GM12892 (cell line): ENCODE measurements at regions not wholly inside any gene's neighbourhood (a gene's known extent, or its start where the extent isn't known, plus 50 kb on each side); places are given as distances from the start of the nearest gene placed in this dataset.

Experiments
- DNase-seq: peaks from one replicate; pipeline ENCODE4 v3.0.0; 2011; ENCODE audit not compliant: insufficient read length
- FAIRE-seq: peaks from 2 replicates; lab custom pipeline; 2011; peaks lifted over from hg19 to GRCh38; lab: Jason Lieb, UNC
- POLR2A ChIP-seq: IDR thresholded peaks from 2 replicates; pipeline ENCODE4 v1.6.1; 2011; ENCODE audit warnings: low read depth, low read length, control low read depth
- POLR2AphosphoS5 ChIP-seq: IDR thresholded peaks from 2 replicates; pipeline ENCODE4 v1.6.1; 2011; ENCODE audit warnings: low read depth, low read length, control low read depth
- TAF1 ChIP-seq: IDR thresholded peaks from 2 replicates; pipeline ENCODE4 v1.6.1; 2011; ENCODE audit warnings: low read depth, mild to moderate bottlenecking, control low read depth, low read length, borderline replicate concordance

DNA sequence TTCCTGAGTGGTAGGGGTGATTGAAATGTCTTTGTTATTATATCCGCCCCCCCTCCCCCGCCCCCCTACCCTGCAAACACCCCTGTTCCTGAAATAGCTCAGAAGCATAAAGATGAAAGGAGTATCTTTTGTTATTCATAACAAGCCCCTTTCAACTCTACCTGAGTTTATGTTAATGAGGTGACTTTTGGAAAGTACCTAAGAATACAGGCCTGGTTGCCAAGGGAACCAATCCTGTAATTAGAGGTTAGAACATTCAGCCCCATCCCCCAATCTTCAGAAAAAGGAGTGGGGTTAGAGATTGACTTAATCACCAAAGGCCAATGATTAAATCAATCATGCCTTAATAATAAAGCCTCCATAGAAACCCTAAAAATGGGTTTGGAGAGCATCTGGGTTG lies 979.2 kb upstream of the GJE1 start:
- FAIRE-seq (no peak), DNase-seq (no peak)
- TF ChIP-seq POLR2AphosphoS5, result no peak
- no peak for TF ChIP-seq POLR2A
- TF ChIP-seq TAF1, result no peak

DNA sequence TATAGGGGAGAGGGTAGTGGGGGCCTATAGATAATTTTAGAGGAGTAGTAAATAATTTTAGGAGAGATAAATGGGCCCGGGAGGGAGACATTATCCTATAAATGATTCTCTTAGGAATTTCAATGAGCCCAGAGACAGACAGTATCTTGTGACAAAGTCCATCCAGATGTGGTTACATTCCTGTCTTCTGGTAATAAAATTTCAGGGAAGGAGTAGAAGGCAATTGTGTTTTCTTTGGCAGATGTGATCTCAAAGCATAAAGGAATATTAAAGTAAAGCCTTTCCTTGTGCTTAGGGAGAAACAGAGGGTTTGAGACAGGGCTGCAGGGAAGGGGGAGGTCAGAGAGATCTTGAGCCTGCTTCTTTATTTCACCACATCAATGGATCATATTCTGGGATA lies 979.8 kb upstream of the GJE1 start:
- DNase-seq, result no peak
- TF ChIP-seq TAF1, result no peak
- TF ChIP-seq POLR2AphosphoS5, result no peak
- no peak for TF ChIP-seq POLR2A
- no peak for FAIRE-seq

DNA sequence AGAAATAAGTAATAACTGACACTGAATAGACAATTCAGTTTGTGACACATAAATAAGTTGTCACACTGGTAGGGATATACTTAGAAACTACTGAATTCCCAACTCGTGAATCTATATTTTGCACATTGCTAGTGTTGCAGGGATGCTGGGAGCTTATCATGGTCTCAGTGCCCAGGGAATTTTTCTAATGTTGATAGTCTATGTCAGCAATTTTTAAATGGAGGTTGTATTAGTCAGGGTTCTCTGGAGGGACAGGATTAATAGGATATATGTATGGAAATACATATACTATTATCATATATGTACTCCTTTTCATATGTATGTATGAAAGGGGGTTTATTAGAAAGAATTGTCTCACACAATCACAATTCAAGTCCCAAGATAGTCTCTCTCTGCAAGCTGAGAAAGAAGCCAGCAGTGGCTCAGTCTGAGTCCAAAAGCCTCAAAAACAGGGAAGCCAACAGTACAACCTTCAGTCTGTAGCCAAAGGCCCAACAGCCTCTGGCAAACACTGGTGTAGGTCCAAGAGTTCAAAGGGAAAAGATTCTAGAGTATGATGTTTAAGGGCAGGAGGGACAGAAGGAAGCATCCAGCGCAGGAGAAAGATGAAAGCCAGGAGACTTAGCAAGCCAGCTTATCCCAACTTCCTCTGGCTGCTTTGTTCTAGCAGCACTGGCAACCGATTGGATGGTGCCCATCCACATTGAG lies 980.9 kb upstream of the GJE1 start:
- DNase-seq (no peak), FAIRE-seq (no peak)
- TF ChIP-seq POLR2A (no peak), POLR2AphosphoS5 (no peak), TAF1 (no peak)

DNA sequence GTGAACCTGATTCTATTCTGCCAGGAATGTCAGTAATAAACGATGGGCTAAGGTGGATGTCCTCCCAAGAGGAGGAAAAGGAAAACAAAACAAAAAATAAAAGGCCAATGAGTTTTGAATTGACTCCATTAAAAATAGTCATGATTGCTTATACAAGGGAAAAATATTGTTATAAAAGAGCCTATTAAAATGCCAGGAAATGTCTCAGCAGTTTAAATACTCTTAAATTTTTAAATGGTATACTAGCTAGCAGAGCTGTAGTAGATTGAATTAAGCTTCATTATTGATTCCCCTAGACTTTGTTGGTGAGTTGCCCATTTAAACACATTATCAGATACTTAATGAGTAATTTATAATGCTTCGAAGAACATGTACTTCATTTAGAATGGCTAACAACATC lies 990.9 kb upstream of the GJE1 start:
- no peak for DNase-seq
- TF ChIP-seq POLR2A, result no peak
- TF ChIP-seq POLR2AphosphoS5, result no peak
- no peak for TF ChIP-seq TAF1
- FAIRE-seq, result no peak

DNA sequence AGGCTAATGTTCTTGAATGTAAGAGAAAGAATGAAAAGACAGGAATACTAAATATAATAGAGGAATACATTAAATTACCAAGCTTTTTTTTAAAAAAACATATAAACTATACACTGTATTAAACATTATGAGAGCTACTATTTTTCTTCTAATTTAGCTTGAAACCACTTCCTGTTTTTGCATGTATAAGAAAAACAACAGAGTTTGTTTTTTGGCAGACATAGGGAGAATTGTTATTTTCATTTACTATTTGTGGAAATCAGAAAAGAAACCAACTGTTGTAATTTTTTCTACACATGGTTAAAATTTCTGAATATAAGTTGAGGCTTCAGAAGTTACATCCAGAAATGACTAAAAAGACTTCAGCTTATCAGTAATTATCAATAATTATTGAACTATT lies 991.8 kb upstream of the GJE1 start:
- no peak for TF ChIP-seq POLR2A
- TF ChIP-seq POLR2AphosphoS5, result no peak
- TF ChIP-seq TAF1, result no peak
- DNase-seq, result no peak
- FAIRE-seq, result no peak

DNA sequence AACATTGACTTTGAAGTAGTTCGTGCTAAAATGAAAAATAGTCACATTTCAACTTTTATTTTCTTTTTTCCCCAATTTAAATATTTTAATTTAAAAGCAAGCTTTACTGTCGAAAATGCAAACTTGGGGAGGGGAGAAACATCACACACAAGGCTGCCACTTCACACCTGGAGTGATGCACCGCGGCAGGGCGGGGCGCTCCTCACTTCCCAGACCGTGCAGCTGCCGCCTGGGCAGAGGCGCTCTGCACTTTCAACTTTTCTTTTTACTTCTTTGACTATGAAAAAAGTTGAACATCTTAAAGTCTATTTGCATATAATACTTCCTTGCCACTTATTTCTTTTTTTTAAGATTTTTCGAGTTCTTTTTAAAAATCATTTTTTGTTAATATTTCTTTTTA lies 993.3 kb upstream of the GJE1 start:
- TF ChIP-seq TAF1 (no peak), POLR2A (no peak), POLR2AphosphoS5 (no peak)
- FAIRE-seq, result no peak
- DNase-seq, result no peak

DNA sequence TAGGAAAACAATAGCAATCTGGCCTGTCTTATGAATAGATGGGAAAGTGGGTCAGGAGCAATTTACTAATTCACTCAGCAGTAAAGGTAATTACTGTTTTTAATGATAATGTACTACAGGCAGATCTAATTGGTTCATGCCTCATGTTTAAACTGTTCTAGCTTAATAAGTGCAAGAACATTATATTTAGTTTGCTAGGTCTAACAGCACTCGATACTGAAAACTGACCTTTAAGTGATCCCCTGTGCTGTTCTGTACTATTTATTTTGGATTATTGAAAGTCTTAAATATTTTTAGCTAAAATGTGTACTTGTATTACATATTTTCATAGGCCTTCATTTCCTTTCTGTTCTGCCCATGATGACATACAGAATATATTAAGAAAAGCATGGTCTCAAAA lies 998.0 kb upstream of the GJE1 start:
- no peak for DNase-seq
- TF ChIP-seq POLR2A, result no peak
- no peak for TF ChIP-seq TAF1
- no peak for TF ChIP-seq POLR2AphosphoS5
- no peak for FAIRE-seq

DNA sequence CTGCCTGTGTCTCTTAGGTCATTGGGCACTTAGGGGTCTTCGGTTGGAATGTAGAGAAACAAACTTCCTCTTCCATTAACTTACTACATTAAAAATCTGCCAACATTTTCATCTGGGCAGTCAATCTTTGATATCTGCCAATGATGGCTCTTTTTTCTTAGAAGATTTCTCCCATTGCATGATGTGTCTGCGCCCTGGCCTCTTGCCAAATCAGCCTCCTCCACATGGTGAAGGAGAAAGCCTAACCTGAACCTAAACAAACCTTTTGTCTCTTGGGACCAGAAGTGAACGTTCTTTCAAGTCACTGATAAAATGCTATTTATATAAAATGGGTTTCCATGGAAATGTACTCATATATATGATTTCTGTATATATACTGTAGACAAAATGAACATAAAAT lies 998.9 kb upstream of the GJE1 start:
- TF ChIP-seq POLR2AphosphoS5 (no peak), POLR2A (no peak), TAF1 (no peak)
- DNase-seq (no peak), FAIRE-seq (no peak)

DNA sequence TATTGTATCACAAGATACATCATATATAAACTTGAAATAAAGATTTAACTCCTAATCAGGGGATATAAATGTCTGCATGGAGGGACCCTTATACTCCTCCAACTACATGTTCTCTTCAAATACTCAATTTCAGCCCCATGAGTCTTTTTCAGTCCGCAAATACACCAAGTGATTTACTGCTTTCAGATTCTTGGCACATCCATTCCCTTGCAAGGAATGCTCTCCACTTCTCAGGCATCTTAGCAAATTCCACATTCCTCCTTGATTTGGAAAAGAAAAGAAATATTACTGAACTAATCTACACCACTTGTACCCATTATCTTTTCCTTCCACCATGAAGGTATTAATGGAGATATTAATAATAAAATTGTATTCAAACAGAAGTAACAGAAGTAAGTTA lies 999.4 kb upstream of the GJE1 start:
- TF ChIP-seq POLR2A (no peak), POLR2AphosphoS5 (no peak), TAF1 (no peak)
- DNase-seq, result no peak
- no peak for FAIRE-seq

DNA sequence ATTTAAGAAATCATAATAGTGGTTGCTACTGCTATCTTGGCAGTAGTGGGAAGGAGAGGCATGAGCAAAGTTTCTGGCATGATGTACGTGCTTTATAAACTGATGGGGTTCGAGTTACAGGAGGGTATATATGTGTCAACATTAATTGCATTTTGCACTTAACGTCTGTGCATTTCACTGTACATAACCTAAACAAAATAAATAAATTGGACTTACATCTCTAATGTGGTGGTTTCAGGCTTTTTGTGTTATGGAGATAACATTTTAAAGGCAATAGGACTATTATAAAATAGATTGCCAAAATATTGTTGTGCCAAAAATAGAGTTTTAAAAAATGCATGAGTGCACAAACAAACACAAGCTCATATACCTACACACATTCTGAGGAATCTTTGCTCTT lies 1001.1 kb upstream of the GJE1 start:
- DNase-seq, result no peak
- no peak for FAIRE-seq
- TF ChIP-seq POLR2A (no peak), TAF1 (no peak), POLR2AphosphoS5 (no peak)

DNA sequence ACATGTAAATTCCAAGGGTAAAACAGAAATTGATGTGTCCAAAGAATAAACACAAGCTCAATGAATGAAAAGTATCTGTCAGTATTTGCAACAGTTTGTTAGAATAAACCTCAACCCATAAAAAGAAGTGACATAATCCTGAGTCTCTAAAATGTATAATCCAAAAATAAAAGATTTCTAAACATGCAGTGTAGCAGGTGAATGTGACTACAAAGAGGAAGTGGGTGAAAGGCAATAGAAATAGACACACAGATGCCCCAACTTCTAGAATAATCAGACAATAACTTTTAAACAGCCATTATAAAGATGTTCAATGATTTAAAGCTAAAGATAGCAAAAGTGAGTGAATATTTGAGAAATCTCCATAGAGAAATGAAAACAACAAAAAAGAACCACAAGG lies 1009.2 kb upstream of the GJE1 start:
- TF ChIP-seq POLR2AphosphoS5 (no peak), TAF1 (no peak), POLR2A (no peak)
- FAIRE-seq (no peak), DNase-seq (no peak)

DNA sequence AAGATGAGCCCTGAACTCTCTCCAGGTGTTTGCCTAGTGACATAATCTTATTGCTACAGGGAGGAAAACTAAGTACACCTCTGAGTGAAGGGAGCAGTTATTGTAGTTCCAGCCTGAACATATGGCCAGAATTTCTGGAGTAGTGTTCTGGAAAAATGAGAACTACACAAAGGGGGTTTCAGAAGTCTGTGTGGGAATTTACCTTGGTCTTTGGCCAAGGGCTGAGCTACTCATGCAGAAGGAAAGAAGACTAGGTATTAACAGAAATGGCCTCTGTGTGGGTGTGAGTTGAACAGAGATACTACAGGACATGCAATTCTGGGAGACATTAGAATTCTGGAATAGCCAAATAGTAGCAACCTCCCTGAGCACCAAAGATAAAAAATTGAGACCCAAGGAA lies 1009.7 kb upstream of the GJE1 start:
- DNase-seq, result no peak
- TF ChIP-seq TAF1, result no peak
- TF ChIP-seq POLR2A, result no peak
- TF ChIP-seq POLR2AphosphoS5, result no peak
- FAIRE-seq, result no peak

DNA sequence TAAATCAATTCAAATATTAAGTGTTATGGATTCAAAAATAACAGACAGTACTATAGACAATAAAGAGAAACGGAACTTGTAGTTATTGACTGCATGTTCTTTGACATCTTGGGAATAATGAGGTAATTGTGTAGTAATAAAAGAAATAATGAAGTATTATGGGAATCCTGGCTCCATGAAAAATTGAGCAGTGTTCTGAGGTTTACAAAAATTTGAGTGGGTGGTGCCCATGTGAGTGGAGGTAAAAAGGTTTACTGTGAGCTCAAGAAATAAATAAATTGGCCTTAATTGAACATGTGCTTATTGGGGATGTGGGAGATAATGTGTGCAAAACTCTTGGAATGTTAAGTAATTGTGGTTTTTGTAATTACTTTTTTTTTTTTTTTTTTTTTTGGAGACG lies 1013.7 kb upstream of the GJE1 start:
- no peak for DNase-seq
- TF ChIP-seq POLR2AphosphoS5, result no peak
- FAIRE-seq, result no peak
